ENCODE measurements at regions not wholly inside any gene's neighbourhood (a gene's known extent, or its start where the extent isn't known, plus 50 kb on each side); places are given as distances from the start of the nearest gene placed in this dataset.

DNA sequence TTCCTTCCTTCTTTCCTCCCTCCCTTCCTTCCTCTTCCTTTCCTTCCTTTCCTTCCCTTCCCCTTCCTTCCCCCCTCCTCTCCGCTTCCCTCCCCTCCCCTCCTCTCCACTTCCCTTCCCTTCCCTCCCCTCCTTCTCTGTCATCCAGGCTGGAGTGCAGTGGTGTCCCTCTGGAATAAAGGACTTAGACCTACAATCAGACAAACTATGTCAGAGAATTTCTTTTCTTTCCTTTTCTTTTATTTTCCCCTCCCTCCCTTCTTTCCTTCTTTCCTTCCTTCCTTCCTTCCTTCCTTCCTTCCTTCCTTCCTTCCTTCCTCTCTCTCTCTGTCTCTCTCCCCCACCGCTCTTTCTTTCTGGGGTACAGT is 242.2 kb downstream of the GATA3 start:
- Histone ChIP-seq H3K4me2 (no peak overlapping the region), H3K36me3 (ENCODE audit: low read depth) (no peaks in the 10 kb centered on the region), H3K27ac (no peak overlapping the region), H3K27me3 (ENCODE audit: insufficient read depth, low read depth) (no peaks in the 10 kb centered on the region), H3K4me1 (replicated peaks; ENCODE audit: insufficient read depth) (no peaks in the 10 kb centered on the region), H3K9me2 (ENCODE audit: insufficient read depth) (no peaks in the 10 kb centered on the region), H3K79me2 (ENCODE audit: low read depth) (no peaks in the 10 kb centered on the region), H2AFZ (no peak overlapping the region), H3K9me3 (ENCODE audit: insufficient read depth, low read depth) (no peaks in the 10 kb centered on the region), H4K20me1 (ENCODE audit: insufficient read depth) (no peaks in the 10 kb centered on the region), H3K4me3 (no peak overlapping the region), H3F3A (ENCODE audit: insufficient read depth, low read depth) (no peaks in the 10 kb centered on the region)
- intact Hi-C loops (cut with micrococcal nuclease; ENCODE audit: unreplicated experiment) = no loop called here
- no TSS peak for BruUV-seq (replicated peaks)
- CTCF ChIA-PET = no interaction called here
- DNase-seq = no peak
- no peak for TF ChIP-seq EZH2 (IDR thresholded peaks at IDR 0.05; ENCODE audit: low read depth)
- TF ChIP-seq, protein P1, sequence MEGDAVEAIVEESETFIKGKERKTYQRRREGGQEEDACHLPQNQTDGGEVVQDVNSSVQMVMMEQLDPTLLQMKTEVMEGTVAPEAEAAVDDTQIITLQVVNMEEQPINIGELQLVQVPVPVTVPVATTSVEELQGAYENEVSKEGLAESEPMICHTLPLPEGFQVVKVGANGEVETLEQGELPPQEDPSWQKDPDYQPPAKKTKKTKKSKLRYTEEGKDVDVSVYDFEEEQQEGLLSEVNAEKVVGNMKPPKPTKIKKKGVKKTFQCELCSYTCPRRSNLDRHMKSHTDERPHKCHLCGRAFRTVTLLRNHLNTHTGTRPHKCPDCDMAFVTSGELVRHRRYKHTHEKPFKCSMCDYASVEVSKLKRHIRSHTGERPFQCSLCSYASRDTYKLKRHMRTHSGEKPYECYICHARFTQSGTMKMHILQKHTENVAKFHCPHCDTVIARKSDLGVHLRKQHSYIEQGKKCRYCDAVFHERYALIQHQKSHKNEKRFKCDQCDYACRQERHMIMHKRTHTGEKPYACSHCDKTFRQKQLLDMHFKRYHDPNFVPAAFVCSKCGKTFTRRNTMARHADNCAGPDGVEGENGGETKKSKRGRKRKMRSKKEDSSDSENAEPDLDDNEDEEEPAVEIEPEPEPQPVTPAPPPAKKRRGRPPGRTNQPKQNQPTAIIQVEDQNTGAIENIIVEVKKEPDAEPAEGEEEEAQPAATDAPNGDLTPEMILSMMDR (conservative IDR thresholded peaks at IDR 0.05) = no peak
- POLR2A ChIA-PET (ENCODE audit: unreplicated experiment) = no interaction called here

DNA sequence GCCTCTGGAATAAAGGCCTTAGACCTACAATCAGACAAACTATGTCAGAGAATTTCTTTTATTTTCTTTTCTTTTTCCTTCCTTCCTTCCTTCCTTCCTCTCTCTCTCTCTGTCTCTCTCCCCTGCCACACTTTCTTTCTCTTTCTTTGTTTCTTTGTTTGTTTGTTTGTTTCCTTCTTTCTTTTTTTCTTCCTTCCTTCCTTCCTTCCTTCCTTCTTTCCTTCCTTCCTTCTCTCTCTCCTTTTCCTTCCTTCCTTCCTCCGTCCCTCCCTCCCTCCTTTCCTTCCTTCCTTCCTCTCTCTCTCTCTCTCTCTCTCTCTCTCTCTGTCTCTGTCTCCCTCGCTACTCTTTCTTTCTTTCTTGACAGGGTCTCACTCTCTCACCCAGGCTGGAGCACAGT is 242.6 kb downstream of the GATA3 start:
- intact Hi-C loops (cut with micrococcal nuclease; ENCODE audit: unreplicated experiment) = no loop called here
- BruUV-seq (replicated peaks) = no TSS peak
- H3K4me3 ChIP-seq = no peak overlapping the region
- H3K27me3 ChIP-seq (ENCODE audit: insufficient read depth, low read depth) = no peaks in the 10 kb centered on the region
- DNase-seq = no peak
- CTCF ChIA-PET = no interaction called here
- H3K9me3 ChIP-seq (ENCODE audit: insufficient read depth, low read depth) = no peaks in the 10 kb centered on the region
- POLR2A ChIA-PET (ENCODE audit: unreplicated experiment) = no interaction called here
- no peaks in the 10 kb centered on the region for H3K79me2 ChIP-seq (ENCODE audit: low read depth)
- H3K9me2 ChIP-seq (ENCODE audit: insufficient read depth) = no peaks in the 10 kb centered on the region
- no peaks in the 10 kb centered on the region for H3F3A ChIP-seq (ENCODE audit: insufficient read depth, low read depth)
- no peak overlapping the region for H2AFZ ChIP-seq
- no peak overlapping the region for H3K4me2 ChIP-seq
- H4K20me1 ChIP-seq (ENCODE audit: insufficient read depth) = no peaks in the 10 kb centered on the region
- no peak overlapping the region for H3K27ac ChIP-seq
- TF ChIP-seq, protein P1 (conservative IDR thresholded peaks at IDR 0.05) = no peak
- TF ChIP-seq EZH2 (IDR thresholded peaks at IDR 0.05; ENCODE audit: low read depth) = no peak
- H3K4me1 ChIP-seq (replicated peaks; ENCODE audit: insufficient read depth) = no peaks in the 10 kb centered on the region
- H3K36me3 ChIP-seq (ENCODE audit: low read depth) = no peaks in the 10 kb centered on the region

DNA sequence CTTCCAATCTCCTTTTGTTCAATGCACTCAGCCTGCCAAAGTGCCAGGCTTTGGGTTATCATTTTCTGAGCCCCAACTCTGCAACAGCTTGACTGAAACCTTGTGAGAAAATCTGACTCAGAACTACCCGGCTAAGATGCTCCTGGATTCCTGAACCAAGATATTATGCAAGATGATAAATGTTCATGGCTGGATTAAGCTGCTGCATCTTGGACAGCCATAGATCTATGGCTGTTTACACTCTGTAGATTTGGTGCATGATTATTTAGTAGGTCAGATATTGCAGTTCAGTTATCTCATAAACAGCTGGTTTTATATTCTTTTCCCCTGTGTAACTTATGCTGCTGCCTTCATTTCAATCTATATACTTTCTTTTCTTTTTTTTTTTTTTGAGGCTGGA is 243.5 kb downstream of the GATA3 start:
- CTCF ChIA-PET = no interaction called here
- no TSS peak for BruUV-seq (replicated peaks)

More for the DNA sequence above, 243.5 kb downstream of the GATA3 start:
- Histone ChIP-seq H3K4me3 (no peak overlapping the region), H4K20me1 (ENCODE audit: insufficient read depth) (no peaks in the 10 kb centered on the region), H3K36me3 (ENCODE audit: low read depth) (no peaks in the 10 kb centered on the region), H3K9me3 (ENCODE audit: insufficient read depth, low read depth) (no peaks in the 10 kb centered on the region), H3K4me1 (replicated peaks; ENCODE audit: insufficient read depth) (no peaks in the 10 kb centered on the region), H3F3A (ENCODE audit: insufficient read depth, low read depth) (no peaks in the 10 kb centered on the region), H3K4me2 (no peak overlapping the region), H2AFZ (no peak overlapping the region), H3K9me2 (ENCODE audit: insufficient read depth) (no peaks in the 10 kb centered on the region; the same call in 1 of the 2 replicates), H3K27ac (no peak overlapping the region), H3K27me3 (ENCODE audit: insufficient read depth, low read depth) (no peaks in the 10 kb centered on the region), H3K79me2 (ENCODE audit: low read depth) (no peaks in the 10 kb centered on the region)
- intact Hi-C loops (cut with micrococcal nuclease; ENCODE audit: unreplicated experiment) = no loop called here
- no peak for TF ChIP-seq EZH2 (IDR thresholded peaks at IDR 0.05; ENCODE audit: low read depth)
- TF ChIP-seq, protein P1 (conservative IDR thresholded peaks at IDR 0.05) = no peak
- POLR2A ChIA-PET (ENCODE audit: unreplicated experiment) = no interaction called here
- DNase-seq = no peak
